Fibroblast of the aortic adventitia (primary cell): ENCODE measurements at regions not wholly inside any gene's neighbourhood (a gene's known extent, or its start where the extent isn't known, plus 50 kb on each side); places are given as distances from the start of the nearest gene placed in this dataset.

ENCODE experiments used
- DNase-seq: peaks from one replicate; pipeline ENCODE4 v3.0.0-alpha.2; 2010; ENCODE audit warnings: low read depth
- H3K4me3 ChIP-seq: 2 replicates; pipeline ENCODE4 v1.5.1; 2011; ENCODE audit warnings: low read depth, mild to moderate bottlenecking, control low read depth, low read length, moderate library complexity
- TF ChIP-seq, protein P1 (sequence below): IDR thresholded peaks from 2 replicates; pipeline ENCODE4 v1.5.1; 2011; ENCODE audit warnings: mild to moderate bottlenecking, low read length, control low read depth, inconsistent platforms; ENCODE audit not compliant: insufficient read depth

DNA sequence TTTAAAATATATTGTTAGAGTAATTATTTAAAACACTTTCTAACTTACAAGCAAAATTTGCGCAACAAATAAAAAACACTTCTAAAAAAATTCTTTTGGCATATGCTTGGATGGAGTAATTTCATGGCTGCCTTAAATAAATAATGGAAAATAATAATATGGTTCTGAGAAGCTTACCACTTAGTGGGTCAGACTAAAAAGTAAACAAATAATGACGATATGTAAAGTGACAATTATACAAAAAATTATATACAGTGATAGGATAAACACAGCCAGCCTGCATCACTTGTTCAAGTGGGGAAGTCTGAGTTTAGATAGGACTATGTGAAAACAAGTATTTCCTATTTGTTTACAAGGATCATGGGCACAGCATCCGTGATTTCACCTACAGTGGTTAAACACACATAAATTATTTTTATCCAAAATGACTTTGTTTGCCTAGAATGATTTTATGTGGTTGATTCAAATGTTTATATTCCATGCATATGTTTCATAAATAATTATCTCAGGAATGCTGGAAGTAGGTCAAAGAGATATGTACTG lies 141.7 kb upstream of the SEMA3D start:
- DNase-seq: no peak
- H3K4me3 ChIP-seq: no peak overlapping the region
- TF ChIP-seq, protein P1, sequence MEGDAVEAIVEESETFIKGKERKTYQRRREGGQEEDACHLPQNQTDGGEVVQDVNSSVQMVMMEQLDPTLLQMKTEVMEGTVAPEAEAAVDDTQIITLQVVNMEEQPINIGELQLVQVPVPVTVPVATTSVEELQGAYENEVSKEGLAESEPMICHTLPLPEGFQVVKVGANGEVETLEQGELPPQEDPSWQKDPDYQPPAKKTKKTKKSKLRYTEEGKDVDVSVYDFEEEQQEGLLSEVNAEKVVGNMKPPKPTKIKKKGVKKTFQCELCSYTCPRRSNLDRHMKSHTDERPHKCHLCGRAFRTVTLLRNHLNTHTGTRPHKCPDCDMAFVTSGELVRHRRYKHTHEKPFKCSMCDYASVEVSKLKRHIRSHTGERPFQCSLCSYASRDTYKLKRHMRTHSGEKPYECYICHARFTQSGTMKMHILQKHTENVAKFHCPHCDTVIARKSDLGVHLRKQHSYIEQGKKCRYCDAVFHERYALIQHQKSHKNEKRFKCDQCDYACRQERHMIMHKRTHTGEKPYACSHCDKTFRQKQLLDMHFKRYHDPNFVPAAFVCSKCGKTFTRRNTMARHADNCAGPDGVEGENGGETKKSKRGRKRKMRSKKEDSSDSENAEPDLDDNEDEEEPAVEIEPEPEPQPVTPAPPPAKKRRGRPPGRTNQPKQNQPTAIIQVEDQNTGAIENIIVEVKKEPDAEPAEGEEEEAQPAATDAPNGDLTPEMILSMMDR: no peak

DNA sequence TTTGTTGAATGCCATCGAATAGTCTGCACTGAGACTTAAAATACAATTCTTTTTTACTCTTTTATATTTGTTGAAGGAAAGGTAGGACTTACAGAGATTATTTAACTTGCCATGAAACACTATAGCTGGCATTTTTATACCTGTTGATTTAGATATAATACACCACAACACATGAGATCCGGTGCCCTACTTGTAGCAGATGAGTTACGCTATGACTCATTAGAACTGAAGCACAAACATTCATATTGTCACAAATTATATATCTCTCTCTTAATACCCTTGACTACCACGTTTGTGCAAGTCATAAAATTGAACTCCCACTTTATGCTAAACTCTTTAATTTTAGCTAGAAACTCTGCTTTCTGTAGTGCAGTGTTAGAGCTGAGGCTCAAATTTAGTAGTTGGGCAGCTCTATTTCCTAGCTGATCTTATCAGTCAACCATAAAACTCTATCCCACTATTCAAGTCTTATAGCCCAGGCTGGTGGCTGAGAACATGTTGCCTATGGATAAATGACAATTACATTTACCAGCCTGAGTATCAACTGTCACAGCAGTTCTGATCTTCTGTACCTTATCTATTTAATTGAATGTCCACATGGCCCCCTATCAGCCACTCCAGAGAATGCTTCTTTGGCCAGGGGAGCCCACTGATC lies 137.4 kb upstream of the SEMA3D start:
- no peak for DNase-seq
- TF ChIP-seq, protein P1: no peak
- no peak overlapping the region for H3K4me3 ChIP-seq

DNA sequence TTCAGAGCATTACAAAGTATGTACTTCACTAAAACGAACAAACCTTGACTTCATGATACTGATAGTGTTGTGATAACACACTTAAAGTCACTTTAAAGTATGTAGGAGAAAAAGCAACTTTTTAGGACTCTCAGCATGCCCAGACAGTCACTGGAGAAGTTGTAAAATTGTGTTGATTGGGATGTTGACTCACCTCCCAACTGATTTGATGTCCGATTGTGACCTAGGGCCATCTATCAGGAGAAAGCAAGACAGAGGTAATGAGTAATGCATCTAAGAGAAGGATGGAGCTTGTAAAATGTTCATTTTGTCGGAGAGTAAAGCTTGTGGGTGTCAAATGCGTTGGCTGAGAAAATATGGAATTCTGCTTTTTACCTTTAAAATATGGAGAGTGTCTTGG lies 135.4 kb upstream of the SEMA3D start:
- no peak for DNase-seq
- TF ChIP-seq, protein P1: no peak
- H3K4me3 ChIP-seq: no peak overlapping the region

DNA sequence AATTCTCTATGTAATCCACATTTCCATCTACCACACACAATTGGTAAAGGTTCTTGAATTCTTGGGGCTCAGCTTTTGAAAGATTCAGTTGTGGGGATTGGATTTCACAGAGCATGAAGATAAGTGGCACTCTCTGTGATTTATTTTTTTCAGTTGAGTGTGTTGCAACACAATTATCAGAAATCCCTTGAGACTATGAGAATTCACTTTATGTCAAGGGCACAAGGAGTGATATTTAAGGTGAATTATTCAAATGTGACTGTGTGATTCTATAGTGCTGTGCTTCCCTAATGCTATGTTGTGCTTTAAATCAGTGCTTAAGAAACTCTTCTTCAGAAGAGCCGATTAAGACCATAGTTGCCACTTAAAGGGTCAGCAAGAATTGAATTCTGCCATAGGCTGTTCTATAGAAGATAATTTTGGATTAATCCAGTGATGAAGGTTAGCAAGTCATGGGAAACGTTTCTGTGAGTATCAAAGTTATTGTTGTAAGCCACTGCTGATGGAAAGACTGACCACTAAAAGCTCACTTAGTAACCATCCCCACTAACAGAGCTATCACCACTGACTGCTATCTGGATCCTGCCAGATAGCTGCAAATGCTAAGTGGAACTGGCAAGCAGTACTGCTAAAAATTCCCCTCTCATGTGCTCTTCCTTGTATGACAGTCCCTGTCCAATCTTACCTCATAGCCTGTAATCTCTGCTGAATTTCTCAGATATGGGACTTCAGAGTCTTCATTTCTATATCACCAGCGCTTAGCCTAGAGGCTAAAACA lies 134.0 kb upstream of the SEMA3D start:
- no peak overlapping the region for H3K4me3 ChIP-seq
- no peak for DNase-seq
- TF ChIP-seq, protein P1: no peak

DNA sequence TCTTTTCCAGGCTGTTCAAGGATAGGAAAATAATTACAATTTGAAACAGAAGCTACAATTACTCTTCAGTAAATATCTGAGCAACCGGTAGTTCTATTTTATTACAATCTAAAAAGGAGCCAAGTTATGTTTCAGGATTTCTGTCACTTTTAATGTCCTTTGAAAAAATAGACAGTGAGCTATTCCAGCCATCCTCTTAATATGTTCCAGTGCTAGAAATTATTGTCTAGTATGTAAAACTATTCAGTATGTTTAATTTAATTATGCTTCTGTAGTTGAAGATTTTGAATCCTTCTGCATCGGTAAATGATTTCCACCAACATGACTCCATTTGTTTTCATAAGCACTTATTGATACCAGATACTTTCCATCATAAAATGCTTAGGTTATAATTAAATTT lies 129.6 kb upstream of the SEMA3D start:
- no peak for DNase-seq
- H3K4me3 ChIP-seq: no peak overlapping the region
- TF ChIP-seq, protein P1: no peak

DNA sequence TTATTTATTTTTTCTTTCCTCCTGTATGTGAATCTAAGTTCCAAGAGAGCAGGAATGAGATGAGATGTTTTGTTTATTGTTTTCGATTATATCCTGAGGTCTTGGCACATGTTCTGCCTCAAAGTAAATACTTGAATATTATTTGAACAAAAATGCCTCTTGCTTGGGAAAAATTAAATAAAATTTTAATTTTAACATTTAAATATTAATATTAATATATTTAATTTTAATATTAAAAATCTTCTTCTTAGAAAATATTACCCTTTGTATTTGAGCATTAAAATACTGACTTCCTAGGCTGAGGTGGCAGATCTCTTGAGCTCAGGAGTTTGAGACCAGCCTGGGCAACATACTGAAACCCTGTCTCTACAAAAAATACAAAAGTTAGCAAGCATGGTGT lies 123.4 kb upstream of the SEMA3D start:
- DNase-seq: no peak
- TF ChIP-seq, protein P1: no peak
- no peak overlapping the region for H3K4me3 ChIP-seq
